ENCODE measurements at regions not wholly inside any gene's neighbourhood (a gene's known extent, or its start where the extent isn't known, plus 50 kb on each side); places are given as distances from the start of the nearest gene placed in this dataset.

- no peak for DNase-seq
- Histone ChIP-seq H3K36me3 (no peaks in the 10 kb centered on the region), H3K27me3 (peaks cover 3% of the 10 kb centered on the region), H3K9me3 (no peaks in the 10 kb centered on the region), H3K4me3 (ENCODE audit: low read depth, low read length) (no peak overlapping the region), H3K4me1 (no peaks in the 10 kb centered on the region)
- TF ChIP-seq CTCF (IDR thresholded peaks at IDR 0.05; ENCODE audit: low read depth, low read length) = no peak
These were observed 61.5 kb upstream of the GALNT10 start for GRCh38 chr5:154129013-154129412.

GRCh38 chr5:154129921-154130320, 60.6 kb upstream of the GALNT10 start:
- peaks cover 3% of the 10 kb centered on the region for H3K27me3 ChIP-seq
- no peaks in the 10 kb centered on the region for H3K36me3 ChIP-seq
- H3K9me3 ChIP-seq = no peaks in the 10 kb centered on the region
- no peaks in the 10 kb centered on the region for H3K4me1 ChIP-seq
- no peak for DNase-seq
- H3K4me3 ChIP-seq (ENCODE audit: low read depth, low read length) = no peak overlapping the region
- no peak for TF ChIP-seq CTCF (IDR thresholded peaks at IDR 0.05; ENCODE audit: low read depth, low read length)

GRCh38 chr5:154131817-154132216, 58.7 kb upstream of the GALNT10 start:
- Histone ChIP-seq H3K4me1 (no peaks in the 10 kb centered on the region), H3K9me3 (no peaks in the 10 kb centered on the region), H3K36me3 (no peaks in the 10 kb centered on the region), H3K4me3 (ENCODE audit: low read depth, low read length) (no peak overlapping the region), H3K27me3 (peaks cover 3% of the 10 kb centered on the region)
- DNase-seq = no peak
- TF ChIP-seq CTCF (IDR thresholded peaks at IDR 0.05; ENCODE audit: low read depth, low read length) = no peak

GRCh38 chr5:154132718-154133307, 57.7 kb upstream of the GALNT10 start:
- Histone ChIP-seq H3K27me3 (peaks cover 3% of the 10 kb centered on the region), H3K4me3 (ENCODE audit: low read depth, low read length) (no peak overlapping the region), H3K9me3 (no peaks in the 10 kb centered on the region), H3K36me3 (no peaks in the 10 kb centered on the region), H3K4me1 (no peaks in the 10 kb centered on the region)
- TF ChIP-seq CTCF (IDR thresholded peaks at IDR 0.05; ENCODE audit: low read depth, low read length) = no peak
- DNase-seq = no peak

- Histone ChIP-seq H3K4me1 (no peaks in the 10 kb centered on the region), H3K27me3 (peaks cover 3% of the 10 kb centered on the region), H3K4me3 (ENCODE audit: low read depth, low read length) (no peak overlapping the region), H3K36me3 (no peaks in the 10 kb centered on the region), H3K9me3 (no peaks in the 10 kb centered on the region)
- TF ChIP-seq CTCF (IDR thresholded peaks at IDR 0.05; ENCODE audit: low read depth, low read length) = no peak
- peak; percentile 23 for DNase-seq
These were observed 56.9 kb upstream of the GALNT10 start for GRCh38 chr5:154133591-154133990.

GRCh38 chr5:154134499-154134898, 56.0 kb upstream of the GALNT10 start:
- peaks cover 3% of the 10 kb centered on the region for H3K27me3 ChIP-seq
- H3K36me3 ChIP-seq = no peaks in the 10 kb centered on the region
- no peaks in the 10 kb centered on the region for H3K9me3 ChIP-seq
- TF ChIP-seq CTCF (IDR thresholded peaks at IDR 0.05; ENCODE audit: low read depth, low read length) = no peak
- no peak overlapping the region for H3K4me3 ChIP-seq (ENCODE audit: low read depth, low read length)
- no peak for DNase-seq
- no peaks in the 10 kb centered on the region for H3K4me1 ChIP-seq

All from BE2C (cell line).